ENCODE measurements at regions not wholly inside any gene's neighbourhood (a gene's known extent, or its start where the extent isn't known, plus 50 kb on each side); places are given as distances from the start of the nearest gene placed in this dataset.

DNA sequence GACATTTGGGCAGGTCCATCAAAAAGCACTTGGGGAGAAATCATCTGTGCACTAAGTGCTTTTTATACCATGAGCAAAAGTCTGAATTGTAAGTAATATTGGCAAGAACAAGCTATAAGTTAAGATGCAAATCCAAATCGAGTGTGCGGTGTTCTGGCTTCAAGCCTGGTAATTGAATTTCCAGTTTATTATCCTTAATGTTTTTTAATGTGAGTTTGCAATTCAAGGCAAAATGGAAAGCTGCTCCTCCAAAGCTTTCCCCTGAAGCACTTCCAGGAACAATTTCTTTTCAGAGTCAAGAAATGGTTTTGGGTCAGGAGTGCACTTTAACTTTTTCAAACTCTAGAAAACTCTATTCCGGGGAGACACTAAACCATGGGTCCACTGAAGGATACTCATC, 445.7 kb downstream of the TOX3 start:
- no peak for DNase-seq

DNA sequence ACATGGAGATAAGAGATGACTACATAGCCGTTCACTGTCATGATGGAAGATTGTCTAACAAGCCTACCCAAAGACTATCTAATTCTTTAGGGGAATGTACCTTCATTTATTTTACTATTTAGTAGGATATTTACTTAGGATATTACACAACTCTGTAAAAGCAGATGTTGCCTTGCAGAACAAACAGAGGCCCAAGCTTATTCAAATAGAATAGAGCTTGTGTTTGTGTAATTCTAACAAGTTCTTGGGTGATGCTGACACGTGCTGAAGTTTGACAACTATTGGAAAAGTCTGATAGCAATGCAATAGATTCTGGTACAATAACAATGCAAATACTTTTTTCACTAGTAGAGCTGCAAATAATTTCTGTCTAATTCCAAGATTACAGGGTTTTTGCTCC, 447.6 kb downstream of the TOX3 start:
- no peak for DNase-seq

DNA sequence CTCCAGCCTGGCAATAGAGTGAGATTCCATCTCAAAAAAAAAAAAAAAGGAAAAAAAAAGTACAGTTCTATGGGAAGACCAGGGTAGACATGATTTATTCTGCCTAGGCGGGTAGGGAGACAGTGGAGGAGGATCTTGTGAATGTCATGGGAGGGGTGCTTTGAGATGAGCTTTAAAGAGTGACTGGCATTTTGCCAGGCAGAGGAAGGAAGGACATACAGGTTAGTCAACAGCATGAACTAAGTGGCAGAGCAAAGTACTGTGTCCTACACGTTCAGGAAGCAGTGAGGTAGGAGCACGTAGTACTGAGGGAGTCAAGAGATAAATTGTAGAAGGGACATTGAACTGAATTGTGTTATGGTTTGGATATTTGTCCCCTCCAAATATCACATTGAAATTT, 451.5 kb downstream of the TOX3 start:
- DNase-seq, result no peak

DNA sequence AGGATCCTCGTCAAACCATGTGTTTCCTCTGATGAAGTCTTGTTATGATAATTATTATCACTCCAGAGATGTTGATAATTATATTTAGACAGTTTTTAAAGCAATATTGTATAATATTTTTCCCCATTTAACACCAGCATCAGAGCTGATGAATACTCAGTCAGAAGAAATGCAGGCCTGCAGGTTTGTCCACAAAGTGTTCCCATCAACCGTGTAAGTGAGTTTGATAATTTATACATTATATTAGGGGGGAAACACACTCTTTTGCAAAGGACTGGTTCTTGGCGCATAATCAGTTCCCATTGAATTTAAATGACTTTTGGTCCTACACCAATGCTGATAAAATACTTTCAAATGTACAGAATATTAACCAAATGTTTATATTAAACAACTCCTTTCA, 454.8 kb downstream of the TOX3 start:
- no peak for DNase-seq

DNA sequence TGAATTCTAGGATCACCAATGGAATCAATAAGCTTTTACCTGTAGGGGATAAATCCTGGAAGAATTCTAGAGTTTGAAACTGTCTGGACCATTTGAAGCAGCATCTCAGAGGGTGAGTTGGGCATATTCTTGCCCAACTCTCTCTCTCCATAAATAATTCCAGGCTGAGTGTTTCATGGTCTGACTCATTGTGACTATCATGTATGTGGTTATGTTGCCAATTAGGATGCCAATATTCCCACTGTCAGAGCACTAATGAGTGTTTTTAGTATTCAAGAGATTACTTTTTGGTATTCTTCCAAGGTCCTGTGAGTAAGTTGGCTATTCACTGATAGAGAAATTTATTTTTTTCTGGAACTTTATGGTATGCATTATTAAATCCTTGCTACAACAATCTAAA, 456.9 kb downstream of the TOX3 start:
- DNase-seq, result no peak

DNA sequence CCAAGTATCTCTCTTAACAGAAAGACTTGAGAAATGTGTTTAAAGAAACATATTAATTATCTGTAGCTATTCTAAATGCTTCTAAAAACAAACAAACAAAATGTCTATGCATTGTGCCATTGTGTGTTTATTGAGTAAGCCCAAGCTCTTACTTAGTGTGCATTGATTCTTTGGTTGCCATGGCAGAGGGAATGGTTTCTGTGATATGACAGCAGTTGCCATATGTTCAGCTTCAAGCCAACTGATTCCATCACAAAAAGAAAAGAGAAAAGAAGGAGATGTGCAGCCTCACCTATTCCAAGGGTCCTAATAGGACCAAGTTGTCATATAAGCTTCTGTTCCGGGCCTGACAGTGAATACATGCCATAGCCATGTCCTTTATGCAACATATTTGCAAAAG, 457.5 kb downstream of the TOX3 start:
- DNase-seq, result no peak

DNA sequence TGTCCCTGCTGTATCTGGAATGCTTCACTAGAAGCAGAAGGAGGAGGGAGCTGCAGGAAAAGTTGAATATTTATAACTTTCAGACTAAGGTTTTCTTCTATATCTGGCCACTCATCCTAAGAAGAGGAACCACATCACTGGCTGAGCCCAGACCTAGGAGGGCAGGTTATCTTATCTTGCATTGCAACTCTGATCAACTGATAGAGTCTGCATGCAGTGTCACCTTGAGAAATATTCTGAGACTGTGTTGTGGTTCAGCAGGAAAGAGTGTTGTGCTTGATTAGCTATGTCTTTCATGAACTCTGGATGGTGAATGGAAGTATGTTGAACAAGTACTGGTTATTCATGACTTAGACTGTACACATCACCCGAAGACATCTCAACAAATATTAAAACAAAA, 460.0 kb downstream of the TOX3 start:
- DNase-seq, result no peak

DNA sequence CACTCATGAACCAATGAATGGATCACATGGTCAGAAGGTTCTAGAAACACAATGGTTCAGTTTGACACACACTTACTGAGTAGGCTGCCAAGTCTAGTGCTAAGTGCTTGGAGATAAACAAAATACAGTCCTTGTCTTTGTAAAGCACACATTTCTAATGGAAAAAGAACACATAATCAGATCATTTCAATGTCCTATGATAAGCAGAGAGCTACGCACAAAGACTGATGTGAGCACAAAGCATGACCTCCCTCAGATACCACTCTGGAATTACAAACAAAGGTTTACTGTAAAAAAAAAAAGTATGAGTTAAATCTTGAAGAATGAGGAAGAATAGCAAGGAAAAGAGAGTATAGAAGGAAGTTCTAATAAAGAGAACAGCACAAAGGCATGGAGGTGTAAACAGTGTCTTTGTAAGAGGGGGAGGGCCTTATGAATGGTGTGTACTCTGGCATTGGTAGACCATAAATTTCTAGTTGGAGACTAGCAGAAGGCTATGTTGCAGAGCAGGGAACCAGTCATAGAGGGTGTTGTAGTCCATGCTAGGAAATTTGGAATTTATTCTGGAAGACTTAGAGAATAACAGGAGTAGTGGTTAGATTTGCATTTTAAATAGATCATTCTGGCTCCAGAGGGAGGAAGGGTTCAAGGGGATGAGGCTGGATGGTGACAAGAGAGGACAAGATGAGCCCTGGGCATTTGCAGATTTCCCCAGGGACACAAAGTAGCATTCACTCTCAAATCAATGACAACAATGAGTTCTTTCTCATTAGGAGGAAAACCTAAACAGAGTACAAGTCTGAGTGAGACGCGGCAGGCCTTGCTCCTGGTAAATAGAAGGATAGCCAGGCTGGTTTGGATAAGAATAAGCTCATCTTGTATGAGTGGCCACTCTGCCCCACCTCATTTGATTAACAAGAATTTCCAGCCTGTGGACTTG, 468.0 kb downstream of the TOX3 start:
- no peak for DNase-seq

DNA sequence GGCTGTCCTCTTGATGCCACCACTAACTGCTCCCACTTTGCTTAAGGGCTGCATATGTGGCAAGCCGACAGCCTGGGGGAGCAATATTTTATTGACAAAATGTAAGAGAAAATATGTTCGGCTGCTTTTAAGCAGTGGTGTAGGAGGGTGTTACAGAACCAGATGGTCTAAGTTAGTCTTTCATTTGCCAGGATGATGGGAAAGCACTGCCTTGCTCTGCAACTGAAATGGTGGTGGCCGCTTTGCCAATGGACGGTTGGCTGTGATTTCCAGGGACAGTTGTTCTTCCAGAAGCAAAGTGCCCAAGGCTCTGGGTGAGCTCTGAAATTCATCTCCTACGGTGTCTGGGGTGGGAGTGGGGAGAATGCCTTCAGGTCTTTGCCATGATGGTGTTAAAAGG, 469.3 kb downstream of the TOX3 start:
- DNase-seq, result no peak

DNA sequence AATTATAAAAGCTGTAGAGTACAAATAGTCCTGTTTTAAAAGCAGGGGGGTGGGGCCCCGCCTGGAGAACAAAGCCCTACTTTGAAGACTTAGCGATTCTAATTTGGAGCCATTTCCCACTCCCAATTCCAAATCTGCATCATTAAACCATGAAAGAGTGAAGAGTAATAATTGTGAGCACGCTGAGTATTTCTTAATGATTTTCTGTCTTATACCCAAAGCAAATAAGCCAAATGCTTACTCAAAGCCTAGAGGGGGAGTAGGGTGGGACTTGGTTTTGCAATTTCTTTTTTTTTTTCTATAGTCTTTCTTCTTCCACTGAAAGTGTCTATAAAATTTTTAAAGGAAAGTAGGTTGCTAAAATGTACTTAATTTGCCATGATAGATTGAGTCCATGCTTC, 470.1 kb downstream of the TOX3 start:
- no peak for DNase-seq

DNA sequence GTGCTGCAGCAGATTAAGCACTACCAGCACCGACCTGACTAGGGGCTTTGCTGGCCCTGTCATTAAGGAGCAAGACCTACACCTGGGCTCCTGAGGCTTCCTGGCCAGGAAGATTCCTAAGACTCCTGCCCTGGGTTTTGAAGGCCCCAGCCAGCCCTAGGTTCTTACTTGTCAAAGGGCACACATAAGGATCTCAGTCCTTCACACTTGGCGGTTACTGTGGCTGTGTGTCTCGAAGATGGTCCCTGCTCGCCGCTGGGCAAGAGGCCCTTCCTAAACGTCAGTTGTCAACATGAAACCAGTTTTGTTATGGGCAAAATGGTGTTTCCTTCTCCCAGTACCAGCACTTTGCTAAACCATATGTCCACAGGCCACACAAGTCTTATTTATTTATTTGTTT, 470.6 kb downstream of the TOX3 start:
- no peak for DNase-seq

DNA sequence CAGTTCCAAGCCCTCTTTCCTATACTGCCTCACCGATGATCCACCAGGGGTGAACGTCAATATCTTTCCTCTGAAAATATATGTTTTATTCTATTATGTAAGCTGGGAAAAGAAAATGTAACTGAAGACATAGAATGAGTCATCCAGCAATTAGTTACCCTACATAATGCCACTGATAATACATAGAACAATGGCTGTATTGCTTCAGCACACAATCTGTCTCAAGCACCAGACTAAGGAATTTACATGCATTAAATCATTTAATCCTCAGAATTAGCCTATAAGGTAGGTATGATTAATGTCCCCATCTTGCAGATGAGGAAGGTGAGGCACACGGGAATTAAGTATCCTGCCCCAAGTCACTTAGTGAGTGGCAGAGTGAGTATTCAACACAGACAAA, 472.8 kb downstream of the TOX3 start:
- no peak for DNase-seq

DNA sequence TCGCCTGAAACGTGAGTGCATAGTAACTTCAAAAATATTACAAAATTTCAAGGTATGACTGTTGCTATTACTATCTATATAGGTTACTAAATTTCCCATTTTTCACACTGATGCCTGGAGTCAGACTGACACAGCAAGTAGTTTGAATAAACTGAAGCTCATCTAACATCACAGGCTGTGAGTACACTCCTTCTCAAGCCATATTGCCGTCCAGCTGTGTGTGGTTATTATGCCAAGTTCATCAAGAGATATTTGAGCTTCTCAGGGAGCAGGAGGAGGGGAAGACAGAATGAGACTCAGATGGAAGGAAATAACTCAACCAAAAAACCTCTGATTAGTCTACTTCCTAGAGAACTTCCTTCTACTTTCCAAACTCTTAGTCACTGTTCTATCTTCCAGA, 473.9 kb downstream of the TOX3 start:
- DNase-seq, result no peak

DNA sequence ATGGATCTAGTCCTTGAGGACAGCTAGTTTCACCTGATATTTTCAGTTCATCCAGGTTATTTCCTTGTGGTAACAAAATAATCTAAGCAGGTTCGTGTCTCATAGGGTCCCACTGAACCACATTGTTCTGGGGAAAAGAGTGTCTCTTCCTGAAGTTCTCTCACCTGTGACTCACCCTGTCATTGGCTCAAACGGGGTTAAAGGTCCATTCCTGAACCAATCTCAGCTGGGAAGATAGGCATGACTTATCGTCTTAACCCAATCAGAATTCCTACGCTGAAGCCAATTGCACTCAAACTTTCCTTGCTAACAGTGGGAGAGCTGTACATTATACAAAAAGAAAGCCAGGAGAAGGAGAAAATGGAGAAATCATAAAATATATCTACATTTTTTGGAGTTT, 475.8 kb downstream of the TOX3 start:
- no peak for DNase-seq

DNA sequence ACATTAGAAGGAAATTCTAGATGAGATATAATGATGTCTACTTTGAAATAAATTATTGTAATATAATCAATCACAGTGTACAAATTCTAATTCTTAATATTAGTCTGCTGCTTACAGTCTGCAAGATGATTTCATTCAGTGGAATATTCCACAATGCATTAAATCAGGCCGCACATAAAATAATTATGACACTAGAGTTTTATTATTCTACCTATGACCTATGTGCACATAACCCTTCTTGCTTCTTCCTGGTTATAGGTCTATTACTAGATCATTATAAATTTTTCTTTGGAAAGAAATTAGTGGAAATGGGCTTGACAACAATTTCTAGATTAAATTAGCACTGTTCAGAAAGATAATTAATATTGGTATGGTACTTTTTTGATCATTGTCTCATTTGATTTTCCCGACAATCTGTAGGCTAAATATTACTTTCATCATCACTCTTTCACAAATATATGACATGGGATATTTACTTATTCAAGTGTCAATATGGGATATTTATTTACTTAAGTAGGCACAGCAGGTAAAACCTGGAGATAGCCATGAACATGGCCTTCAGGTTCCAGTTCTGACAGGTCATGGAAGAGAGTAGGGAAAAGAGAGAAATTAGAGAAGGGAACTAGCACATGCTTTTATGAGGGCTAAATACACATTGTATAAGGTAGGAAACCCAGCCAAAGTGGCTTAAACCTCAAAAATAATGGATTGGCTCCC, 476.4 kb downstream of the TOX3 start:
- DNase-seq, result no peak

DNA sequence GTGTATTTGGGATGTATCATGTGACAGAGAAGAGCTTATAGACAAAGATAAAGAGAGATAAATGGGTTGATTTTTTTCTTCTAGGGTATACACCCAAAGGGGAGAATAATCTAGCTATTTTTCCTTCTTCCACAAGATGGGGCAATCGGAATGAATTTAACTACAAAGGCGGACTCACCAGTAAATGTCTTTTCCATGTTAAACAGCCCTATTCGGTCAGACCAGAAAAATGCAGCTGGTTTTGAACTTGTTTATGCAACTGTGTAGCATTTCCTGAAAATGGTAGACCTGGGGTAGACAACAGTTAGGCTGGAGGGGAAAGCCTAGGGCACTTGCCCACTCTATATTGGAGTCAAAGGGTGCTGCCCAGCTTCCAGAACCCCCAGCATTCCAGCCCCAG, 477.1 kb downstream of the TOX3 start:
- no peak for DNase-seq

DNA sequence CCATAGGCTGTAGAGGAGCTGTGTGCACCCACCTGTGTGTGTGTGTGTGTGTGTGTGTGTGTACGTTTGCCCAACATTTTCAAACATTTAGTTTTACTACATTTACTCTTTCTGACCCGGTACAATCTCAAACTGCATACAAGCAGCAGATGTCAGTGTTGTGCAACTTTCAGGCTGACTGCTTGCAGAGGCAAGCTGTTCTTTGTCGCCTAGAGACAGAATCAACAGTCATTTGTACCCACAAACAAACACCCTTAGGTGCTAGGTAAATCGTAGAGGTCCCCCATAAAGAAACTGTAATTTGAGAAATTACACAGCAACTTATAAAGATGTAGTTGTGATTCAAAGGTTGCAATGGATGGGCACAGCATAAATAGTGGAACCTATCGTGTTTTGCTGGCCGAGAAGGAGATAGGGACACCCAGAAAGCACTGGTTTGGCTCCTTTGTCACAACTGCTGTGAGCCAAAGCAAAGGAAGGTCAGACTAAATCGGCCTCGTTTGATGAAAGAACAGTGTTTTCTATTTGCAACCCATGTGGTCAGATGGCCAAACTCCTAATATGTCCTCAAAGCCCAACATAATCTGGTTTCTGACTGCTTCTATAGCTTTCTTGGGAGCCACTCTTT, 478.4 kb downstream of the TOX3 start:
- DNase-seq, result no peak

DNA sequence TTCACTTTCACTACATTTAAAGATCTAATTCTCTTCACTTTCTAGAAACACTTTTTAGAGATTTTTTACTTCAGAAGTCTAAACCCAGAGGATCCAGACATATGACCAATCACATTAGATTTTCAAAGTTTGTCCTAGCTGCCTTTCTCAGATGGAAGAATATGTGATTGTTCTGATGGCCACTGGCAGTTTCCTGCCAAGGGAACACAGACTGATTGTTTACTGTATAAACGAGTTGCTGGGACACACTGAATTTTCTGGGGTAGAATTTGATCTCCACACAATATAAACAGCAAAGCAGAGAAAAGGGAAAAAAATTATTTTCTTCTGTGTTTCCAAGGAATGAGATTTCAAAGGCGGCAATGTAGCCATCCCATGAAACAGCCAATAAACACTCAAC, 480.0 kb downstream of the TOX3 start:
- DNase-seq, result no peak

DNA sequence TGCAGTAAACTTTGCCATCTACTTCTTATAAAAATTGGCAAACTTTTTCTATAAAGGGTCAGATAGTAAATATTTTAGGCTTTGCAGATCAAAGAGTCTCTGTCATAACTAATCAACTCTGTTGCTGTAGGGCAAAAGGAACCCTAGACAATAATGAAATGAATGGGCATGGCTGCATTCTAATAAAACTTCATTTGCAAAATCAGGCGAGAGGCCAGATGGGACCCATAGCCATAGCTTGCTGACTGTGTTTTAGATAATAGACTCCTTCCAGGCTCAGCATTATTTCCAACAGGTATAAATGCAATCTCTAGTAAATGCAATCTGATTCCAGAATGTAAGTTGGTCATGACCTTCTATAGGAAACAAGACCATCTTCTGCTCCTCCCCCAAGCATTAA, 490.7 kb downstream of the TOX3 start:
- DNase-seq, result no peak

DNA sequence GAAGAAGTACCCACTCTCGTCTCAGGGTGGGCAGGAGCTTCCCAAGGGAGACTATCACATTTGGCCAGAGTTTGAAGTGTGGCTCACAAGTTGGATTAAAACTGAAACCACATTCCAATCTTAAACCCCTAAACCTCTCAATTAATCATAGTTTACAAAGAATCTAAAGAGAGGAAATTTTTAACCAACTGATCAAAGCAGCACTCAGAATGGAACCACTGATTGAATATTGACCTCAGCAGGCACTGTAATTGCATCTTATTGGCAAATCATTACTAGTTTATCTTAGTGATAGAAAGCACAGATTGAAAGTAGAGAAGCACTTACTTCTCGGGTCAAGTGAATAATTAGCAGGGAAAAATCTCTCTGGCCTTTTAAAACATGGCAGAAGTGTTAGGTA, 491.6 kb downstream of the TOX3 start:
- DNase-seq, result no peak

DNA sequence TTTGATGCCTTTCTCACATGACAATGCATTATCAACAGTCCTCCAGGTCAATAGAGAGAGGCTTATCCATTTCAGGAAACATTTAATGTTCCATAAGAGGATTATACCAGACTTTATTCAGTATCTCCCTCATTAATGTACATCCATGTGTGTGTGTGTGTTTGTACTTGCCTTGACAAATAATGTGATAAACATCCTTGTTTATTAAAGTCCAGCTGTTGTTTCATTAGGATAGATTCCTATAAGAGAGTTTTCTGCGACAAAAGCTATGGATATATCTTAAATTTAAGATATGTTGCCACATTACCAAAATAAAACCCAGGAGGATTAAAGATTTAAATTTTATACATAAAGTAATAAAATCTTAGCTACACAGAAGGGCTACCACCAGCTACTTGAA, 492.6 kb downstream of the TOX3 start:
- no peak for DNase-seq

DNA sequence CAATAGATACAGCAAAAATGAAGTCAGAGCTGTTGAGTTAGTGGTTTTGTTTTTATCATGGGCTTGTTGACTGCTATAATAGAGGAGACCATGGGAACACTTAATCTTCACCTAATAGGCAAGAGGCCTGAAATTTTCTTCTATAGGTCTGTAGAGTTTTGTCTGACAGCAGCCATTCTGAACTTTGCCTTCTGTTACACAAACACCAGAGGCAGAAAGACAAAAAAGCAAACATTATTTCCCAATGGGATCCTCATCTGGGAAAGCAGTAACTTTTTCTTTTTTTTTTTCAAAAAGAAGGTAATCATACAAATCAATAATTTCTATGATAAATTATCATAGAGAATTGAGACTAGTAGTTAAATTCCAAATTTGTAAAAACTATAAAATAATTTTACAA, 494.1 kb downstream of the TOX3 start:
- DNase-seq, result no peak

DNA sequence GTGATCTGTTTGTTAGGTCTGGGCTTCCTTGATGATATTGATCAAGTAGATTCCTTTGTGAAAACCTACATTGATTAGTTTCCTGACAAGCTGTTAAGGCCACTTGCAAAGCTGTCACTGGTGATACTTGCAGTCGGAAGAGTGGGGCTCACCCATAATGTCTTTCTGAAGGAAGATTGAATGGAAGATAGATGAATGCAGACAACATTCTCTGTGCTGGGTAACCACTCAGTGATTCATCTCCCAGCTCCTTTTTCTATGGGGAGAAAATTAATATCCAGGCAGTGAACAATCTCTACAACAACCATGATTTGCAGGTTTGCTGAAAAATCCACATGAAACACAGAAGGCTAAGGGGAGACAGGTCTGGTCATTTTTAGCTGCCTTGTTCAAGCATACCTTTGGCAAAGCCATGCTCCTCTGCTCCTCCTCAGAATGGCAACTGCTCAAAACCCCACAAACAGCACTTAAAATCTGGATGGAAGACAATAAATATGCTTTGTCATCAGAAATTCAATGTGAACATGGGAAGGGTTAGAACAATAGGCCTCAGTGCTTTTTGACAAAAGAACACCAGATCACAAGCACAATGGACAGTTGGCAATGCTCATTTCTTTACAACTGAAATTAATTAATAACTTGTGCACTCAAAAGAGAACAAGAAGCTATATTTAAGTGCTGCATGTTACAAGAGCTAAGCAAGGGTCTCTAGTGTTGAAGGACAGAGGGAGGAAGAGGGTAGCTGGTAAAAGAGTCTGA, 495.4 kb downstream of the TOX3 start:
- DNase-seq, result no peak

All from activated CD8-positive, alpha-beta memory T cell treated with anti-CD3 and anti-CD28 coated beads, Interleukin-2, amount 50 U/mL, for 4 hours (primary cell).